H9 (cell line): ENCODE measurements at regions not wholly inside any gene's neighbourhood (a gene's known extent, or its start where the extent isn't known, plus 50 kb on each side); places are given as distances from the start of the nearest gene placed in this dataset.

Experiments used
- DNase-seq: peaks from one replicate; pipeline ENCODE4 v3.0.0-alpha.2; 2017
- H2AFZ ChIP-seq: one replicate; pipeline ENCODE4 v1.6.1; 2013; ENCODE audit warnings: mild to moderate bottlenecking, low read length, control low read depth, moderate library complexity
- H2AK5ac ChIP-seq: 2 replicates; pipeline ENCODE4 v1.6.1; 2013; ENCODE audit warnings: low read length, control low read depth, mixed read lengths; ENCODE audit not compliant: insufficient read length
- H2BK120ac ChIP-seq: one replicate; pipeline ENCODE4 v1.6.1; 2013; ENCODE audit warnings: low read depth, mild to moderate bottlenecking, low read length, control low read depth, inconsistent platforms; ENCODE audit not compliant: poor library complexity, severe bottlenecking
- H2BK12ac ChIP-seq: 2 replicates; pipeline ENCODE4 v1.6.1; 2013; ENCODE audit warnings: low read length, control low read depth, mixed read lengths, low read depth; ENCODE audit not compliant: insufficient read length
- H2BK15ac ChIP-seq: 2 replicates; pipeline ENCODE4 v1.6.1; 2013; ENCODE audit warnings: low read depth, low read length, control low read depth
- H2BK20ac ChIP-seq: one replicate; pipeline ENCODE4 v1.6.1; 2013; ENCODE audit warnings: low read depth, mild to moderate bottlenecking, low read length, control low read depth, inconsistent platforms; ENCODE audit not compliant: poor library complexity, severe bottlenecking
- H2BK5ac ChIP-seq: 2 replicates; pipeline ENCODE4 v1.6.1; 2013; ENCODE audit warnings: low read length, control low read depth, mixed read lengths; ENCODE audit not compliant: insufficient read length
- H3K14ac ChIP-seq: 2 replicates; pipeline ENCODE4 v1.6.1; 2013; ENCODE audit warnings: low read length, control low read depth; ENCODE audit not compliant: insufficient read depth
- H3K18ac ChIP-seq: 2 replicates; pipeline ENCODE4 v1.6.1; 2013; ENCODE audit warnings: low read depth, mild to moderate bottlenecking, mixed read lengths, low read length, control low read depth; ENCODE audit not compliant: insufficient read length
- H3K23ac ChIP-seq: 2 replicates; pipeline ENCODE4 v1.6.1; 2013; ENCODE audit warnings: low read length, control low read depth, mixed read lengths, low read depth; ENCODE audit not compliant: insufficient read length
- H3K23me2 ChIP-seq: 2 replicates; pipeline ENCODE4 v1.6.1; 2013; ENCODE audit warnings: low read depth, mild to moderate bottlenecking, mixed read lengths, low read length, control low read depth; ENCODE audit not compliant: insufficient read length, poor library complexity, severe bottlenecking
- H3K27ac ChIP-seq: 2 replicates; pipeline ENCODE4 v1.5.1; 2013; ENCODE audit warnings: low read length, control low read depth, mixed read lengths, low read depth; ENCODE audit not compliant: insufficient read length
- H3K27me3 ChIP-seq: 2 replicates; pipeline ENCODE4 v1.6.1; 2013; ENCODE audit warnings: low read length, control low read depth, inconsistent platforms; ENCODE audit not compliant: insufficient read depth
- H3K4ac ChIP-seq: 2 replicates; pipeline ENCODE4 v1.6.1; 2013; ENCODE audit warnings: low read depth, mild to moderate bottlenecking, control low read depth, inconsistent platforms, low read length, moderate library complexity
- H3K4me1 ChIP-seq: 2 replicates; pipeline ENCODE4 v1.6.1; 2013; ENCODE audit warnings: low read length, control low read depth, inconsistent platforms; ENCODE audit not compliant: insufficient read depth
- H3K4me2 ChIP-seq: 2 replicates; pipeline ENCODE4 v1.6.1; 2013; ENCODE audit warnings: low read length, control low read depth, mixed read lengths; ENCODE audit not compliant: insufficient read length, insufficient read depth
- H3K56ac ChIP-seq: 2 replicates; pipeline ENCODE4 v1.6.1; 2013; ENCODE audit warnings: low read depth, mild to moderate bottlenecking, mixed read lengths, low read length, control low read depth; ENCODE audit not compliant: insufficient read length
- H3K79me1 ChIP-seq: 2 replicates; pipeline ENCODE4 v1.6.1; 2013; ENCODE audit warnings: low read depth, mild to moderate bottlenecking, moderate library complexity, low read length, control low read depth, inconsistent platforms; ENCODE audit not compliant: insufficient read depth, poor library complexity, severe bottlenecking
- H3K79me2 ChIP-seq: 2 replicates; pipeline ENCODE4 v1.6.1; 2013; ENCODE audit warnings: low read length, control low read depth, inconsistent platforms; ENCODE audit not compliant: insufficient read depth
- H3K9ac ChIP-seq: 2 replicates; pipeline ENCODE4 v1.6.1; 2013; ENCODE audit warnings: low read length, control low read depth, mixed read lengths; ENCODE audit not compliant: insufficient read length; ENCODE audit errors: extremely low read depth
- H3K9me3 ChIP-seq: one replicate; pipeline ENCODE4 v1.6.1; 2013; ENCODE audit warnings: low read depth, low read length, inconsistent platforms; ENCODE audit not compliant: control insufficient read depth
- H3T11ph ChIP-seq: one replicate; pipeline ENCODE4 v1.6.1; 2013; ENCODE audit warnings: mild to moderate bottlenecking, low read length, control low read depth, inconsistent platforms
- H4K20me1 ChIP-seq: one replicate; pipeline ENCODE4 v1.6.1; 2013; ENCODE audit not compliant: control insufficient read depth, insufficient read length, insufficient read depth
- H4K5ac ChIP-seq: 2 replicates; pipeline ENCODE4 v1.6.1; 2013; ENCODE audit warnings: low read depth, mild to moderate bottlenecking, mixed read lengths, low read length, control low read depth; ENCODE audit not compliant: insufficient read length
- H4K8ac ChIP-seq: replicated peaks from 2 replicates; pipeline ENCODE4 v1.6.1; 2013; ENCODE audit warnings: low read length, control low read depth, mixed read lengths, low read depth; ENCODE audit not compliant: insufficient read length
- H4K91ac ChIP-seq: 2 replicates; pipeline ENCODE4 v1.6.1; 2013; ENCODE audit warnings: low read depth, mild to moderate bottlenecking, moderate library complexity, mixed read lengths, low read length, control low read depth; ENCODE audit not compliant: insufficient read length
- H3K27ac Mint-ChIP-seq, 3 experiments: 2 replicates in 2 of 3; 3 replicates in 1 of 3; pipeline ENCODE4 v1.8.0; 2020 to 2021; ENCODE audit warnings: mixed read lengths in 3 of 3, mild to moderate bottlenecking in 1 of 3, moderate library complexity in 1 of 3
- H3K27me3 Mint-ChIP-seq: 2 replicates; pipeline ENCODE4 v1.8.0; 2021; ENCODE audit warnings: low read depth, mild to moderate bottlenecking, moderate library complexity, mixed read lengths
- H3K36me3 Mint-ChIP-seq, 3 experiments: 2 replicates in 2 of 3; 3 replicates in 1 of 3; pipeline ENCODE4 v1.8.0; 2020 to 2021; ENCODE audit warnings: low read depth in 3 of 3, mixed read lengths in 3 of 3; ENCODE audit not compliant: insufficient read depth in 1 of 3
- H3K4me1 Mint-ChIP-seq, 2 experiments: 2 replicates each; pipeline ENCODE4 v1.8.0; 2020; ENCODE audit warnings: mixed read lengths in 2 of 2
- H3K4me3 Mint-ChIP-seq, 2 experiments: 2 replicates in 1 of 2; 3 replicates in 1 of 2; pipeline ENCODE4 v1.8.0; 2020 to 2021; ENCODE audit warnings: mild to moderate bottlenecking in 2 of 2, mixed read lengths in 2 of 2, moderate library complexity in 1 of 2
- H3K9me3 Mint-ChIP-seq, 2 experiments: 2 replicates in 1 of 2; 3 replicates in 1 of 2; pipeline ENCODE4 v1.8.0; 2020; ENCODE audit warnings: mild to moderate bottlenecking in 2 of 2, mixed read lengths in 2 of 2, moderate library complexity in 1 of 2
- CTCF ChIP-seq: fragments of 200-600 bp; sonication (generic); conservative IDR thresholded peaks from 3 replicates; pipeline ENCODE4 v1.8.0; 2021; ENCODE audit warnings: antibody characterized with exemption, mild to moderate bottlenecking
- WGBS: extraction: QIAGEN DNeasy Blood & Tissue Kit; methylation state at CpG from one replicate; pipeline ENCODE4 v1.1.7; 2013; ENCODE audit warnings: missing lambda C conversion rate, low lambda C conversion rate, mixed read lengths; ENCODE audit not compliant: insufficient read length; ENCODE audit errors: extremely low coverage; 5-methylcytosine and 5-hydroxymethylcytosine counted together

DNA sequence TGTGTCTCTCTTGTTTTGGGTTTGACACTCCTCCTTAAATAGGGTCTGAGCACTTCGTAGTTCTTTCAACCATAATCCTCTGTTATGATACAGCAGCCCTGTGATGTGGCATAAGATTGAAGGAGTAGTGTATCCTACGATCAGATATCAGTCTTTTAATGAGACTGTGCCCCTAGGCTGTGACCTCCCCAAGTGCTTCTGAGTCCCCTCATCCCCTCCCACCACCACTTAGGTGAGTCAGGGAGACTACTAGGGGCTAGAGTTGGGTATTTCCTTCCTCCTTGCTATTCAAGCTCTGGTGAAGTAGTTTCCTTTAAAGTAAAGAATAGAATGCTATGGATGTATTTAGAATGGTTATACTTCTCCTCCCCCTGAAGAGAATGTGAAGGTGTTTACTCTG is 637.2 kb upstream of the GRAMD2B start:
- no peaks in the 10 kb centered on the region for H3K4me1 ChIP-seq
- no peak overlapping the region for H2BK20ac ChIP-seq
- H3K9ac ChIP-seq = no peak overlapping the region
- no peak overlapping the region for H3K27ac ChIP-seq
- TF ChIP-seq CTCF = no peak
- WGBS = no CpG with 5 or more reads among the region's 2 CpGs
- H4K5ac ChIP-seq = no peak overlapping the region
- no peaks in the 10 kb centered on the region for H3K79me1 ChIP-seq
- H3K23ac ChIP-seq = no peak overlapping the region
- no peak overlapping the region for H3K4ac ChIP-seq
- no peak overlapping the region for H4K91ac ChIP-seq
- H3K27me3 ChIP-seq = no peaks in the 10 kb centered on the region
- H2BK5ac ChIP-seq = no peak overlapping the region
- H3T11ph ChIP-seq = no peak overlapping the region
- no peaks in the 10 kb centered on the region for H3K23me2 ChIP-seq
- no peaks in the 10 kb centered on the region for H4K20me1 ChIP-seq
- Mint-ChIP-seq H3K4me1 (no peaks in the 10 kb centered on the region), H3K9me3 (no peaks in the 10 kb centered on the region; a peak in 1 of 5 replicates), H3K27ac (no peak overlapping the region), H3K27me3 (no peaks in the 10 kb centered on the region), H3K36me3 (peaks cover 0 to 7% (median 0%) of the 10 kb centered on the region in 3 experiments; a peak in 1 of 7 replicates), H3K4me3 (no peak overlapping the region)
- no peak overlapping the region for H3K14ac ChIP-seq
- H3K56ac ChIP-seq = no peak overlapping the region
- no peak overlapping the region for H2BK15ac ChIP-seq
- no peak overlapping the region for H2AFZ ChIP-seq
- no peak overlapping the region for H3K18ac ChIP-seq
- no peak overlapping the region for H2AK5ac ChIP-seq
- H2BK12ac ChIP-seq = no peak overlapping the region
- H2BK120ac ChIP-seq = no peak overlapping the region
- no peaks in the 10 kb centered on the region for H3K79me2 ChIP-seq
- H3K4me2 ChIP-seq = no peak overlapping the region
- no peak overlapping the region for H4K8ac ChIP-seq
- no peaks in the 10 kb centered on the region for H3K9me3 ChIP-seq
- no peak for DNase-seq
